ELR (cell line): ENCODE measurements at regions not wholly inside any gene's neighbourhood (a gene's known extent, or its start where the extent isn't known, plus 50 kb on each side); places are given as distances from the start of the nearest gene placed in this dataset.

Experiments used
- DNase-seq: peaks from one replicate; pipeline ENCODE4 v3.0.0-alpha.2; 2015; ENCODE audit warnings: low read depth

GRCh38 chr3:182726258-182727142 is 66.8 kb upstream of the ATP11B start:
- DNase-seq, result no peak

DNA sequence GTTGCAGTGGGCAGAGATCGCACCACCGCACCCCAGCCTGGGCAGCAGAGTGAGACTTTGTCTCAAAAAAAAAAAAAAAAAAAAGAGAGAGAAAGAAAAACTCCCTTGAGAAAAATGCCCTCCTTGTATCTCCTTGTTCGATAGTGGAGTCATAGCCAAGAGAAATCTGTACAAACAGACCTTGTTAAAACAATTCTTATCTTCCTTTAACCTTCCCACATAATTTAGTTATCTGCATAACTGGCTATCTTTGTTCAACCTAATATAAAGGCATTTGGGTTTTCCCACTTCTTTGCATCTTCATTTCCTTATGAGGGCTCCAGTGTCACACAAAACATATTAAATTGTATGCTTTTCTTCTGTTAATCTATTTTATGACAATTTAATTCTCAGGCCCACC is 65.1 kb upstream of the ATP11B start:
- DNase-seq, result no peak

DNA sequence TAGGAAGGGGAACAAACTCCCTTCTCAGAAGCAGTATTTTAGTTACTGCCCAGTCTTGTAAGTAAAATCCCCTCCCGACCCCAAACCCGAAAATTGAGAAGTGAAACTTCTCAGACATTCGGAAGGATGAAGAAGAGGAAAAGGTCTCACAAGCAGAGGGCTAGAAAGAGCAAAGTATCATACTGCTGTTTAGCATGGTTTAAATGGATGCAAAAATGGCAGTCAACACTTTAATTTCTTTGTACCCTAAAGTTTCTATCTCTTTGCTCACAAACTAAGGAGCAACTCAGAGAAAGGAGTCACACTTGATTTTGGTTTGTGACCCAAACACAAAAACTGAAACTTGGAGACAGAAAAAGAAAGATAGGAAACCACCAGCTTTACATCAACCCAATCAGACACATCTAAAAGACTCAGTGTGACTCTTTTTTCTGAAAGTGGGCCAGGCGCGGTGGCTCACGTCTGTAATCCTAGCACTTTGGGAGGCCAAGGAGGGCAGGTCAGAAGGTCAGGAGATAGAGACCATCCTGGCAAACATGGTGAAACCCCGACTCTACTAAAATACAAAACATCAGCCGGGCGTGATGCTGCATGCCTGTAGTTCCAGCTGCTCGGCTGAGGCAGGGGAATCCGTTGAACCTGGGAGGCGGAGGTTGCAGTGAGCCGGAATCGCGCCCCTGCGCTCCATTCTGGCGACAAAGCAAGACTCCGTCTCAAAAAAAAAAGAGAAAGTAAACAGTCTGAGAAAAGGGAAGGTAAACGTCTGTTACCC is 63.2 kb upstream of the ATP11B start:
- no peak for DNase-seq

DNA sequence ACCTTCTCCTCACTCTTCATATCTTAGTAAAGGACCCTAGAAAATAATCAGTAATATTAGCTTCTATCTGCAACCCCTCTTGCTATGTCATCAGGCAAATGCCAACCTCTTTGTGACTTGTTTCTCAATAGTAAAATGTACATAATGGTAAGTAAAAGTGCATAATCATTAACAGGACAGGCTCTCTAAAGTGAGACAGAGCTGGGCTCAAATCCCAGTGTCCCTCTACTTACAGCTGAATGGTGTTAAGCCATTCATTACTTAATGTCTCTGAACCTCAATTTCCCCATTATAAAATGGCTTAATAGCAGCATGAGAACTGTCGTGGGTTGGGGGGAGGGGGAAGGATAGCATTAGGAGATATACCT is 62.6 kb upstream of the ATP11B start:
- no peak for DNase-seq

GRCh38 chr3:182731764-182732163 is 61.5 kb upstream of the ATP11B start:
- DNase-seq, result no peak

DNA sequence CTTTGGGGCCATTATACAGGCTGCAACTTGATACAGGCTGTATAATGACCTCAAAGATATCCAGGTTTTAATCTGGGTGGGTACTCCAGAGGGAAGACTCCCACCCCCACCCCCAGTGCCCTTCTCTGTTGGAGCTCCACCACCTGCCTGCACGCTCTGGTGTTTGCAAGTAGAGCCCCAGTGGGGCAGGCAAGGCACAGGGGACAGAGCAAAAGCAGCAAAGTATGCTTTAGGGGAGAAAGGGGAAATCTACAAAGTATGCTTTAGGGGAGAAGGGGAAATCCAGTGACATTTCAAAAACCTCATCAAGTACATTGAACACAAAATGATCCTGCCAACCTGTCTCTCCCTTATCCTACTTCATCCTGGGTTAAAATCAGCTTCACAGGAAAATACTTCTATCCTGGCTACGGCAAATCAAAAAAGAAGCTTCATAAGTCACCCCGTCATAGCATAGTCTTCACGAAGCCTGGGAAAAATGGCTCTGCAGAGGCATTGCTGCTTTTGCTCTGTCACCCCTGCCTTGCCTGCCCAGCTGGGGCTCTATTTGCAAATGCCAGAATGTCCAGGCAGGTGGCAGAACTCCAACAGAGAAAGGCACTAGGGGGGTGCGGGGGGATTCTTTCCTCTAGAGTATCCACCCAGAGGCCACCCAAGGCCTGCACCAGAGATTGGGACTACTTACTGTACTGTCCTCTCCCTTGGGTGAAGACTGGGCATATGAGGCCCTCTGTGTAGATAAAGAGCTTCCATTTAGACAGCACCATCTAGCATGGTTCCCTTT is 60.9 kb upstream of the ATP11B start:
- no peak for DNase-seq

GRCh38 chr3:182735672-182736071 is 57.6 kb upstream of the ATP11B start:
- DNase-seq, result no peak

DNA sequence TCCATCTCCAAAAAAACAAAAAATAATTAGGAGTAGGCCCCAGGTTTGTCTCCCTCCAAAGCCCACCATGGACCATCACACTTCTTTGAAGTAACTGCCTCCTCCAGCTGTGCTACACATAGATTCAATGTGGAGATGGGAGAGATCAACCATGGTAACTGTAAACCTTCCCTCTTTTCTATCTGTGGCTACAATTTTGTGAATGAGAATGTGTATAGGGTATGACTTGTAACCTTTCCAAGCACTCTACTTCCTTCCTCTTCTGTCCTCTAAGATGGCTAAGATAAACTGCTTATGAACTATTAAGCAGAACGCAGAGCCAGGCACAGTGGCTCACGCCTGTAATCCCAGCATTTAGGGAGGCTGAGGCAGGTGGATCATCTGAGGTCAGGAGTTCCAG is 55.5 kb upstream of the ATP11B start:
- DNase-seq, result no peak

DNA sequence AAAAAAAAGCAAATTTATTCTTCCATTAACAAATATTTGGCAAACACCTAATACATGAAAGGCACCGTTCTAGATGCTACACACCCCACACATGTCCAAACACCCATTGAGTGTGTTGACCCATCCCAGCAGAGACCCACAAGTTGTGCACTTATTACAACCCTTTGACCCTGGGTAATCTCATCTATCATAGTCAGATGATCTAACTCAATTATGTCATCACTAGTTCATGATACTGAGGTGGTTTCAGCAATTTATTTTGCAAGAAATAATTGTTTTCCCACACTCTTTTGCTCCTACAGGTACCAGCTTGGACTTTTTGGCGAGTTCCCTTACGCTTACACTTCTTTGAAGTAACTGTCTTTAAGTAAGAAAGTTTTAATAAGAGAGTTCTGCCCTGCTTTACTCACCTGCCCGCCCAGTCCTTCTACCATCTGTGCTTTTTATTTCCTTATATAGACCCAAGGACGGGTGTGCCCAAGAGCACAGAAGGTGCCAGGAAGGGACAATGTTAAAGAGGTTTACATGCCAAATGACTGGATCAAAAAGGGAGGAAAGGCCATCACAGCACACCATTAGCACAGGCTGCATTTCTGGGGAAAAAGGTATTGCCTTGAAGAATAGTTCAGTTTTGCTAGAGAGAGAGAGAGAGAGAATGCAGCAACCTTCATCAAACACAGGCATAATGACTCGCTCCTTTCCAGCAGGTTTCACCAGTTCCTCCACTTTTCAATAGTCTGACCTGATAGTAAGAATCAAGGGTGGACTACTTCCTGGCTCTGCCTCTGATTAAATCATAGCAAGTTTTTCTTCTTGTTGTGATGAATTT is 54.5 kb upstream of the ATP11B start:
- DNase-seq, result no peak

GRCh38 chr3:182739619-182740018 is 53.7 kb upstream of the ATP11B start:
- no peak for DNase-seq

DNA sequence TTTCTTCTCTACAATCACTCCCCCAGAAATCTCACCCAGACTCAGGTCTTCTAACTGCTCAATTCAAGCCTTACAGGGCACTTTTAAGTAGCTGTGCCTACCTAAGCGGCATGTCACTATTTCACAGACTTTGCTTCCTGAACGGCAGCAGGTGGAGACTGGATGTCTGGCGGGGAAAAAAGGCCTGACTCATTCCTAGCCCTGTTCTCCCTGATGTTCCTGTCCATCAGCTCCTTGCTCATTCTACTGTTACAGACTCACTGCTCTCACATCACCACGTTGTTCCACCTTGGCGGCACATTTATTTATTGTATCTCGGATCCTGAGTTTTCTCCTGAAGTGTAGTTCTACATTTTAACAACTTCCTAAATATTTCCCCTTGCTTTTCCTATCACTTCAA is 52.6 kb upstream of the ATP11B start:
- DNase-seq, result peak; percentile 33

DNA sequence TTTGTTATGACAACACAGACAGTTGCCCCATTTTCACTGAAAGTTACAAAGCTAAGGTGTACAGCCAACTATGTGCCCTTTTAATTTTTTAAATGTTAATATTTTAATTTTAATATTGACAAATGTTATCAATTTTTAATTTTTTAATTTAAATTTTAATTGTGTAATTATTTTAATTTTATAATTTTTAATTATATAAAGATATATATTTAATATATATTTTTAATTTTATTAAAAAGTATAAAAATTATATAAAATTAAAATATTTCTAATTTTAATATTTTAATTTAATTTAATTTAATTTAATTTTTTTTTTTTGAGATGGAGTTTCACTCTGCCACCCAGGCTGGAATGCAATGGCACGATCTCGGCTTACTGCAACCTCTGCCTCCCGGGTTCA is 52.1 kb upstream of the ATP11B start:
- no peak for DNase-seq
